ENCODE measurements at regions not wholly inside any gene's neighbourhood (a gene's known extent, or its start where the extent isn't known, plus 50 kb on each side); places are given as distances from the start of the nearest gene placed in this dataset.

DNA sequence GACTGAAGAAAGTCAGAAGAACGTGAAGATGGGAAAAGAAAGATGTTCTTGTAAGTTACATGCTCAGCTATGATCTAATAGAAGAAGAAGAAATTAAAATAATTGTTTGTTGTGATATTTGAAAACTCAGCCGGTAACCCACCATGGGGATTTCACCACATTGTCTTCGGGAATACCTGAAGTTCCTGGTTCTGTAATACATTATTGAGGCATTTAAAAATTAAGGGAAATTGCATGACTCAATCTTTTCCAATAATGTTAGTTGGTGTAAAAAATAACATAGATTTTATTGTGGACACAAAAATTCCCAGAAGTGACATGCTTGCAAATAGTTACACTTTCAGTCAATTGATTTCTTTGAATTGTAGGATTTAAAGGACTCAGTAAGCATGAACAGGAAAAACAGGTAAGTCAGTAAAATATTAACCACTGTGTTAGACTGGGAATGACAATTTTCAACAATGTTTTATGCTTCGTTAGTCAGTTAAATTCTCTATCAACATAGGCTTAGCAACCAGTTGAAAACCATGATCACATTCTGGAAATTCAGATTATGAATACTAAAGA, 745.1 kb downstream of the LTN1 start:
- peak; percentile 98 for ATAC-seq
- Histone ChIP-seq H3K9me3 (no peaks in the 10 kb centered on the region), H3K27me3 (no peaks in the 10 kb centered on the region), H3K4me3 (no peak overlapping the region), H3K27ac (peak overlapping the region; percentile 33 to 88 (median 76)), H3K36me3 (replicated peaks in 1 of 2; ENCODE audit: insufficient read depth in 1 of 2, low read depth in 2 of 2) (no peaks in the 10 kb centered on the region), H3K4me1 (peaks cover 28% of the 10 kb centered on the region)
- TF ChIP-seq POLR2A (IDR thresholded peaks at IDR 0.05): no peak
- TF ChIP-seq, protein P1, sequence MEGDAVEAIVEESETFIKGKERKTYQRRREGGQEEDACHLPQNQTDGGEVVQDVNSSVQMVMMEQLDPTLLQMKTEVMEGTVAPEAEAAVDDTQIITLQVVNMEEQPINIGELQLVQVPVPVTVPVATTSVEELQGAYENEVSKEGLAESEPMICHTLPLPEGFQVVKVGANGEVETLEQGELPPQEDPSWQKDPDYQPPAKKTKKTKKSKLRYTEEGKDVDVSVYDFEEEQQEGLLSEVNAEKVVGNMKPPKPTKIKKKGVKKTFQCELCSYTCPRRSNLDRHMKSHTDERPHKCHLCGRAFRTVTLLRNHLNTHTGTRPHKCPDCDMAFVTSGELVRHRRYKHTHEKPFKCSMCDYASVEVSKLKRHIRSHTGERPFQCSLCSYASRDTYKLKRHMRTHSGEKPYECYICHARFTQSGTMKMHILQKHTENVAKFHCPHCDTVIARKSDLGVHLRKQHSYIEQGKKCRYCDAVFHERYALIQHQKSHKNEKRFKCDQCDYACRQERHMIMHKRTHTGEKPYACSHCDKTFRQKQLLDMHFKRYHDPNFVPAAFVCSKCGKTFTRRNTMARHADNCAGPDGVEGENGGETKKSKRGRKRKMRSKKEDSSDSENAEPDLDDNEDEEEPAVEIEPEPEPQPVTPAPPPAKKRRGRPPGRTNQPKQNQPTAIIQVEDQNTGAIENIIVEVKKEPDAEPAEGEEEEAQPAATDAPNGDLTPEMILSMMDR (IDR thresholded peaks at IDR 0.05): no peak
- no peak for DNase-seq
- intact Hi-C loops (cut with DNase I): no loop called here
- 20 to 22% methylated on average over 4 of the region's 4 CpGs for WGBS, 2 donors

DNA sequence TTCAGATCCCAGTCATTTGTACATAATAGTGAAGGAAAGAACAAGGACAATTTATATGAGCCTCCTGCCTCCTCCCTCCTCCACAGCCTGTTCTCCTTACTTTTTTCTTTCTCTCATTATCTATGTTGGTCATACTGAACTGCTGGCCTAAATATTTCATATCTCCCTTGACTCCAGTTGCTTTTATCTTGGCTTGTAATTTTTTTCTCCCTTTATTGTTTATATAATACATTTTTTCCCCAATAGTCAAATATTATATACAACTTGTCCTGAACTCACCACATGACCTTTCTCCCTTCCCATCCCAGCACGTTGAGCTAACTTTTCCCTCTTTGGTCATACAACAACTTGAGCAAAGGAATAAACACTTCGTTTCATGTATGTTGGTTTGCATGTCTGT, 752.1 kb downstream of the LTN1 start:
- no peaks in the 10 kb centered on the region for H3K27me3 ChIP-seq
- H3K4me3 ChIP-seq: no peak overlapping the region
- ATAC-seq (no peak), DNase-seq (no peak)
- no peak for TF ChIP-seq POLR2A (IDR thresholded peaks at IDR 0.05)
- TF ChIP-seq, protein P1 (IDR thresholded peaks at IDR 0.05): no peak
- H3K36me3 ChIP-seq (replicated peaks in 1 of 2; ENCODE audit: insufficient read depth in 1 of 2, low read depth in 2 of 2): no peaks in the 10 kb centered on the region
- H3K4me1 ChIP-seq: peaks cover 29% of the 10 kb centered on the region
- no peak overlapping the region for H3K27ac ChIP-seq
- intact Hi-C loops (cut with DNase I): no loop called here
- 43 to 48% methylated on average over 2 of the region's 2 CpGs for WGBS, 2 donors
- H3K9me3 ChIP-seq: no peaks in the 10 kb centered on the region

DNA sequence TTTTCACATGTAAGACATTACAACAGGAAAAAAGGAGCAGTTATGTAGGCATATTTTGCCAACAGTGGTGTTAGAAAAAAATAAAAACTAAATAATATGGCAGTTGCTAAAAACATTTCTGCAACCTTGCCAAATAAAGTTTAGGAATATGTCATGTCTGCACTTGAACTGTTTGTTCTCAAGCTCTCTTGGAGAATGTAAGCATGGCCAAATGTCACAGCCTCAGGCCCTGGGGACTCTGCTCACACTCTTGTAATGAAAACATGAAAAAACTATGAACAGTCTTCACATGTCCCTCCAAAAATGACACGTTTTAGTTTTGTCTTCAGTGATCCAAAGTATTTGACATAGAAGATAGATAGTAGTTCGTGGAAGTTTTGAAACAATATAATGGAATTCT, 753.3 kb downstream of the LTN1 start:
- peak in 2 of 4 donors; percentile 31 to 37 for DNase-seq
- H3K27ac ChIP-seq: peak overlapping the region in 1 of 4 donors; percentile 5

DNA sequence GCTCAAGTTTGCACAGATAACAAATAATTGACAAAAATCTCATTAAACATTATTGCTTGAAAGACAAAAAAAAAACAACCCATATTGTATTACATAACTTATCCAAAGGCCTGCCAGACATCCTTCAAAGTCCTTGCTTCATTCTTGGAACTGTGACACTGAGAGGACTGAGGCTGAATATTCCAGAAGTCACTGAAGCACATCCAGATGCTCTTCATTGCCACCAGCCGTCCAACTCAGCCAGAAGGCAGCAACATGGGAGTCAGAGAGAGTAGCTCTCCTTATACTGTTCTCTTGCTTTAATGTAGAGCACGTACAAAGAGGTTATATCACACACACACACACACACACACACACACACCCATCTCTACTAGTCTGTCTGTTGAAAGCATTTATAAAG, 755.0 kb downstream of the LTN1 start:
- intact Hi-C loops (cut with DNase I): no loop called here
- WGBS, 2 donors: 88 to 89% methylated on average over 2 of the region's 2 CpGs
- Histone ChIP-seq H3K27ac (no peak overlapping the region), H3K9me3 (no peaks in the 10 kb centered on the region), H3K4me1 (peaks cover 33% of the 10 kb centered on the region), H3K36me3 (replicated peaks in 1 of 2; ENCODE audit: insufficient read depth in 1 of 2, low read depth in 2 of 2) (no peaks in the 10 kb centered on the region), H3K4me3 (no peak overlapping the region), H3K27me3 (no peaks in the 10 kb centered on the region)
- TF ChIP-seq, protein P1 (IDR thresholded peaks at IDR 0.05): no peak
- TF ChIP-seq POLR2A (IDR thresholded peaks at IDR 0.05): no peak
- DNase-seq (no peak), ATAC-seq (no peak)

More for the DNA sequence above, 753.3 kb downstream of the LTN1 start:
- Histone ChIP-seq H3K27me3 (no peaks in the 10 kb centered on the region), H3K9me3 (no peaks in the 10 kb centered on the region), H3K36me3 (replicated peaks in 1 of 2; ENCODE audit: insufficient read depth in 1 of 2, low read depth in 2 of 2) (no peaks in the 10 kb centered on the region), H3K4me1 (peaks cover 33% of the 10 kb centered on the region), H3K4me3 (no peak overlapping the region)
- ATAC-seq: peak; percentile 68
- 27% methylated on average over 2 of the region's 2 CpGs for WGBS, 2 donors
- TF ChIP-seq POLR2A (IDR thresholded peaks at IDR 0.05): no peak
- TF ChIP-seq, protein P1 (IDR thresholded peaks at IDR 0.05): no peak
- intact Hi-C loops (cut with DNase I): no loop called here
